ENCODE measurements at regions not wholly inside any gene's neighbourhood (a gene's known extent, or its start where the extent isn't known, plus 50 kb on each side); places are given as distances from the start of the nearest gene placed in this dataset.
A peak's percentile ranks its signal among the peaks of the same experiment; 100 is the strongest.

DNA sequence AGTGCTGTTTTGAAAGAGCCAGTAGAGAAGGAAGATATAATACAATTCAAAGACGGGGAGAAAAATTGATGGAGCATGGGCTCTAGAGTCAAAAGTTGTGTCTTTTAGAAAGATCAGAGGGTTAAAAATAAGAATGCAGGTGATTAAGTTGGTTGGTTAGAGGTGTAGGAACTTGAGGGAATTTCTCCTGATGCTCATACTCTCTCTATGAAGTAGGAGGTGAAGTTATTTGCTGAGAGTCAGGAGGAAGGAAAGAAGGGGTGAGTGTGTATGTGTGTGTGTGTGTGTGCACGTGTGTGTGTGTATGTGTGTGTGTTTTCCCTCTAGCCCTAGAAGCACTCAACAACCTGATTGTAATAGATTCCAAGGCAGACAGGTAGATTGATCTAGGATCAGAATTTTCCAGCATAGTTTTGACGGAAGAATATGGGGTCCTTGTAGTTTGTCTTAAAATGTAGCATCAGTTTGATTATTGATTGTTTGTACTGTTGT lies 88.3 kb upstream of the MACF1 start:
- H3K4me3 ChIP-seq (replicated peaks in 1 of 2; ENCODE audit: low read depth in 2 of 2, low read length in 2 of 2), result no peak overlapping the region
- TF ChIP-seq, protein P1, sequence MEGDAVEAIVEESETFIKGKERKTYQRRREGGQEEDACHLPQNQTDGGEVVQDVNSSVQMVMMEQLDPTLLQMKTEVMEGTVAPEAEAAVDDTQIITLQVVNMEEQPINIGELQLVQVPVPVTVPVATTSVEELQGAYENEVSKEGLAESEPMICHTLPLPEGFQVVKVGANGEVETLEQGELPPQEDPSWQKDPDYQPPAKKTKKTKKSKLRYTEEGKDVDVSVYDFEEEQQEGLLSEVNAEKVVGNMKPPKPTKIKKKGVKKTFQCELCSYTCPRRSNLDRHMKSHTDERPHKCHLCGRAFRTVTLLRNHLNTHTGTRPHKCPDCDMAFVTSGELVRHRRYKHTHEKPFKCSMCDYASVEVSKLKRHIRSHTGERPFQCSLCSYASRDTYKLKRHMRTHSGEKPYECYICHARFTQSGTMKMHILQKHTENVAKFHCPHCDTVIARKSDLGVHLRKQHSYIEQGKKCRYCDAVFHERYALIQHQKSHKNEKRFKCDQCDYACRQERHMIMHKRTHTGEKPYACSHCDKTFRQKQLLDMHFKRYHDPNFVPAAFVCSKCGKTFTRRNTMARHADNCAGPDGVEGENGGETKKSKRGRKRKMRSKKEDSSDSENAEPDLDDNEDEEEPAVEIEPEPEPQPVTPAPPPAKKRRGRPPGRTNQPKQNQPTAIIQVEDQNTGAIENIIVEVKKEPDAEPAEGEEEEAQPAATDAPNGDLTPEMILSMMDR (IDR thresholded peaks at IDR 0.05; ENCODE audit: low read depth, low read length), result no peak
- DNase-seq (ENCODE audit: low read depth in 2 of 2), result no peak

DNA sequence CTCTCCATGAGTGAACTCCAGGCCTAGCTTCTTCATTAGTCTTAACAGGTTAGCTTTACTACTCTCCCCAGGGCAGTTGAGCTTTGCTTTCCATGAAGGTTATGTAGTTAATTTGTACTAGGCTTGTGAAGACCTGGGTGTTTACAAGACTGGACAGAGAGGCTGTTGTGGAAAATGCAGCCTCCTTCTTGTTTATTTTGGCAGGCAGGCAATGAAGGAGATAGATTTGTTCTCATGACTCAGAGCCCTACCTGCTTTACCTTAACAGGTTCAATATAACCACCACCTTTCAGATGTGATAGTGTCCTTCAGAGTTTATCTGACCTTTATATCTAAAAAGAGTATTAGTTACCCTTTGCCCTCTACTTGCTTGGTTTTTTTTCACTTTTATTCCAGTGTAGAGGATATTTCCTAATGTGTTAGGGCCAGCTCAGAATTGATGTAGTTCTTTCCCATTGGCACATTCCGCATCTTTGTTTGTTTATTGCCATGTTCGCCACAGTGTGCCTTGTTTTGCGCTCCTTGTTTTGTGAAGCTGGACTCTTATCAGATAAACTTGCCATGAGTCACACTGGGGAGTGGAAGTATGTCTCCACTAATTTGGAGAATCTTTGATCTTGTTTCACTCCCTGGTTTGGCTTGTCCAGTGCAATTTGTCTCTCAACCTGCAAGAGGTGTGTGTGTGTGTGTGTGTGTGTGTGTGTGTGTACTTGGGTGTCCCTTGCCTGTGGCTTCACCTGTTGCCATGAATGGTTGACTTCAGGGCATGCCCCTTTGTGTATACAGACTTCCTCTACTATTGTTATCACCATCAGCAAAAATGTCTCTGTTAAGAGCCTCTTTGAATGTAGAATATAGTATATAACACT lies 87.4 kb upstream of the MACF1 start:
- TF ChIP-seq, protein P1 (IDR thresholded peaks at IDR 0.05; ENCODE audit: low read depth, low read length), result no peak
- DNase-seq (ENCODE audit: low read depth in 2 of 2), result peak; percentile 46 to 48
- no peak overlapping the region for H3K4me3 ChIP-seq (replicated peaks in 1 of 2; ENCODE audit: low read depth in 2 of 2, low read length in 2 of 2)

DNA sequence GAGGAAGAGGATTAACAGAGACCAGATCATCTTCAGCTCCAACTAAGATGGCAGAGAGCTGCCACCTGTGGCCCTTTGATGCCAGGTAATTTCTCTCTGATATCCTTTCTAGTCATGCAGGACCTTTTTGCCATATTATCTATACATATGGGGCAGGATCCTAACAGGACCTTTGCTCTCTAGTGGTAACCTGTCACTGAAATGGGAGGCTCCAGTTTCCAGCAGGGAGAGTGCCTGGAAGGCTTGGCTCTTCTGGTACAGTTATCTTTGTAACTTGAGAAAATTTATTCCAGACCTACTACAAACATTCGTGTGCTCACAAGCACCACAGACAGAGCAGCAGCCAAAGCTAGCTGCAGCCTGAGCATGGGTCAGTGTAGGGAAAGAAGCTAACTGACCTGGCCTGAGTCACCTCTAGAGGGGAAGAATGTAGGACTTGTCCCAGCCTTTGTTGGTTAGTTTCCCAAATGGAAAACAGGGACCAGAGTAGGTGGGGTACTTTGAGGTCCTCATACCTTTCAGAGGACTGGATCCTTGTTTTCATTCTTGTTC lies 86.5 kb upstream of the MACF1 start:
- DNase-seq (ENCODE audit: low read depth in 2 of 2), result no peak
- TF ChIP-seq, protein P1 (IDR thresholded peaks at IDR 0.05; ENCODE audit: low read depth, low read length), result no peak
- H3K4me3 ChIP-seq (replicated peaks in 1 of 2; ENCODE audit: low read depth in 2 of 2, low read length in 2 of 2), result no peak overlapping the region

DNA sequence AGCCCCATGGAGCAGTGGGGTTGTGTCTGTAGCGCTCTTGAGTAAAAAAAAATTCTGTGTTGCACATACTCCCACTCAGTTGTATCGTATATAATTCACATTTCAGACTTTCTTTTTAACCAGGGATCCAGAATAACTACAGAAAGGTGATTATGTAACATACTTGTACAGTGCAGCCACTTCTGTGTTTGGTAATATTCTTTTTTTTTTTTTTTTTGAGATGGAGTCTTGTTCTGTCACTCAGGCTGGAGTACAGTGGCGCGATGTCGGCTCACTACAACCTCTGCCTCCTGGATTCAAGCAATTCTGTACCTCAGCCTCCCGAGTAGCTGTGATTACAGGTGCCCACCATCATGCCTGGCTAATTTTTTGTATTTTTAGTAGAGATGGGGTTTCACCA lies 82.4 kb upstream of the MACF1 start:
- no peak overlapping the region for H3K4me3 ChIP-seq (replicated peaks in 1 of 2; ENCODE audit: low read depth in 2 of 2, low read length in 2 of 2)
- no peak for DNase-seq (ENCODE audit: low read depth in 2 of 2)
- TF ChIP-seq, protein P1 (IDR thresholded peaks at IDR 0.05; ENCODE audit: low read depth, low read length), result no peak

DNA sequence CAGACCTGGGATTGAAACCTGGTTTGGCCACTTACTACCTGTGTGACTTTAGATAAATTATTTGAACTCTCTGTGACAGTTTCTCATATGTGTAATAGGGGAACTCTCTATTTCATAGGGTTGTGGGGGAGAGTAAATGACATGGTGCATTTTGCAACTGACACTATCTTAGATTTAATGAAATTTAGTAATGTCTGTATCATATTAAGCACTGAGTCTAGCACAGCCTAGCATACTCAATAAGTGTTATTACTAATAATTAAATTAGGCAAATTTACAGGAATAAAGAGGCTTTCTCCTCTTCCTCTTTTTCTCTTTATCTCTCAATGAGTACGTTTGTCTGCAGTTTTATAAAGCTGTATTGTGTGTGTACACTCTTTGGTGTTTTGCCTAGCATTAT lies 80.2 kb upstream of the MACF1 start:
- TF ChIP-seq, protein P1 (IDR thresholded peaks at IDR 0.05; ENCODE audit: low read depth, low read length), result no peak
- DNase-seq (ENCODE audit: low read depth in 2 of 2), result no peak
- H3K4me3 ChIP-seq (replicated peaks in 1 of 2; ENCODE audit: low read depth in 2 of 2, low read length in 2 of 2), result no peak overlapping the region

DNA sequence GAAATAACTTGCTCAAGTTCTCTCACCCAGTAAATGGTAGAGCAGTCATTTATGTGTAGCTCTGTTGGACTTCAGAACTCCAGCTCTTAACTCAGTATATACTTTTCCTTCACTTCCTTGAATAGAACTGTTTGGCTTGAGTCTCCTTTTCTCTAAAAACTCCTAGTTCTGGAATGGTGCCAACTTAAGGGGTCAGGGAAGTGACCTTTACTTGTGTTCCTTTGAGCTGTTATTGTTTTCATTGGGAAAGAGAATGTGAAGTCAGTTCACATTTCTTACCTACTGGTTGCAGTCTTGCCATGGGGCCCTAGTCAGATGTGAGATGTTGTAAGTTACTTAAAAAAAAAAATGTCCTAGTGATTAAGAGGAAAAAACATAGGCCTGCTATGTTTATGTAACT lies 77.0 kb upstream of the MACF1 start:
- TF ChIP-seq, protein P1 (IDR thresholded peaks at IDR 0.05; ENCODE audit: low read depth, low read length), result no peak
- peak; percentile 96 to 98 for DNase-seq (ENCODE audit: low read depth in 2 of 2)
- H3K4me3 ChIP-seq (replicated peaks in 1 of 2; ENCODE audit: low read depth in 2 of 2, low read length in 2 of 2), result no peak overlapping the region

All from cardiac fibroblast (primary cell).